Thyroid gland (tissue), 4 donors: ENCODE measurements at regions not wholly inside any gene's neighbourhood (a gene's known extent, or its start where the extent isn't known, plus 50 kb on each side); places are given as distances from the start of the nearest gene placed in this dataset.

Experiments
- DNase-seq, 2 donors: peaks; one replicate each; pipeline ENCODE4 v3.0.0-alpha.2; 2019
- H3K27ac ChIP-seq, 3 donors: fragments of 200-600 bp; sonication (generic); 1 replicate in 2 of 3; 2 replicates in 1 of 3; pipeline ENCODE4 v1.5.1; 2016 to 2019; ENCODE audit warnings: mild to moderate bottlenecking in 1 of 3, moderate library complexity in 1 of 3
- H3K27me3 ChIP-seq: fragments of 200-600 bp; sonication (generic); one replicate; pipeline ENCODE4 v1.5.1; 2019
- H3K36me3 ChIP-seq, 2 donors: fragments of 200-600 bp; sonication (generic); one replicate each; pipeline ENCODE4 v1.5.1; 2016 to 2019
- H3K4me1 ChIP-seq, 2 donors: fragments of 200-600 bp; sonication (generic); one replicate each; pipeline ENCODE4 v1.5.1; 2017 to 2019
- H3K4me3 ChIP-seq, 3 donors: fragments of 200-600 bp; sonication (generic); replicated peaks in 1 of 3; 1 replicate in 2 of 3; 2 replicates in 1 of 3; pipeline ENCODE4 v1.5.1; 2016; ENCODE audit warnings: mild to moderate bottlenecking in 1 of 3
- H3K9me3 ChIP-seq: fragments of 200-600 bp; sonication (generic); one replicate; pipeline ENCODE4 v1.5.1; 2017
- CTCF ChIP-seq, 6 experiments: fragments of 200-600 bp in 3 of 6; fragments of 450-650 bp in 3 of 6; sonication (generic) in 3 of 6; IDR thresholded peaks; one replicate each; pipeline ENCODE4 v1.5.1; 2016 to 2019; ENCODE audit warnings: antibody characterized with exemption in 6 of 6, mild to moderate bottlenecking in 2 of 6, inconsistent platforms in 1 of 6, moderate library complexity in 1 of 6
- POLR2A ChIP-seq, 2 donors: fragments of 450-650 bp; IDR thresholded peaks; one replicate each; pipeline ENCODE4 v1.6.1; 2017; ENCODE audit warnings: antibody characterized with exemption in 2 of 2, mild to moderate bottlenecking in 2 of 2, moderate library complexity in 1 of 2
- WGBS, 2 donors: methylation state at CpG; one replicate each; pipeline ENCODE4 v1.1.5; 2017; 5-methylcytosine and 5-hydroxymethylcytosine counted together
- intact Hi-C: fragments of 100-400 bp; cut with DNase I; formaldehyde crosslinking; loops from one replicate; pipeline ENCODE4 v1.15.1; 2023

- DNase-seq, result no peak
- TF ChIP-seq POLR2A (IDR thresholded peaks at IDR 0.05), result no peak
- TF ChIP-seq CTCF (IDR thresholded peaks at IDR 0.05), result no peak
- Histone ChIP-seq H3K36me3 (no peaks in the 10 kb centered on the region), H3K27ac (no peak overlapping the region), H3K4me1 (no peaks in the 10 kb centered on the region), H3K4me3 (no peak overlapping the region), H3K9me3 (no peaks in the 10 kb centered on the region), H3K27me3 (no peaks in the 10 kb centered on the region)
- 68 to 87% methylated on average over 6 of the region's 6 CpGs for WGBS, 2 donors
- intact Hi-C loops, result no loop called here
Measured at GRCh38 chr21:24470852-24471251, 1136.4 kb downstream of the MRPL39 start.

- Histone ChIP-seq H3K4me3 (no peak overlapping the region), H3K9me3 (no peaks in the 10 kb centered on the region), H3K4me1 (peaks cover 6 to 20% of the 10 kb centered on the region in 2 donors), H3K27ac (peak overlapping the region in 1 of 3 donors; percentile 24), H3K36me3 (no peaks in the 10 kb centered on the region), H3K27me3 (no peaks in the 10 kb centered on the region)
- DNase-seq, result peak; percentile 42 to 74
- 11 to 43% methylated on average over 3 of the region's 3 CpGs for WGBS, 2 donors
- intact Hi-C loops, result no loop called here
- TF ChIP-seq POLR2A (IDR thresholded peaks at IDR 0.05), result no peak
- TF ChIP-seq CTCF (IDR thresholded peaks at IDR 0.05), result no peak
Measured at GRCh38 chr21:24456358-24456757, 1150.9 kb downstream of the MRPL39 start.

GRCh38 chr21:24450119-24450518 is 1157.2 kb downstream of the MRPL39 start:
- DNase-seq, result no peak
- Histone ChIP-seq H3K4me3 (no peak overlapping the region), H3K36me3 (no peaks in the 10 kb centered on the region), H3K27ac (no peak overlapping the region), H3K9me3 (no peaks in the 10 kb centered on the region), H3K4me1 (peaks cover 0 to 12% of the 10 kb centered on the region in 2 donors), H3K27me3 (no peaks in the 10 kb centered on the region)
- intact Hi-C loops, result no loop called here
- no peak for TF ChIP-seq POLR2A (IDR thresholded peaks at IDR 0.05)
- no peak for TF ChIP-seq CTCF (IDR thresholded peaks at IDR 0.05)
- WGBS, 2 donors, result 90 to 92% methylated on average over 3 of the region's 3 CpGs

- Histone ChIP-seq H3K4me1 (no peaks in the 10 kb centered on the region), H3K9me3 (no peaks in the 10 kb centered on the region), H3K4me3 (no peak overlapping the region), H3K27me3 (no peaks in the 10 kb centered on the region), H3K36me3 (no peaks in the 10 kb centered on the region), H3K27ac (no peak overlapping the region)
- TF ChIP-seq CTCF (IDR thresholded peaks at IDR 0.05), result no peak
- TF ChIP-seq POLR2A (IDR thresholded peaks at IDR 0.05), result no peak
- no peak for DNase-seq
- 84 to 87% methylated on average over 1 of the region's 1 CpG for WGBS, 2 donors
- intact Hi-C loops, result no loop called here
Measured at GRCh38 chr21:24445517-24445916, 1161.8 kb downstream of the MRPL39 start.

GRCh38 chr21:24444736-24445135 is 1162.5 kb downstream of the MRPL39 start:
- no peak overlapping the region for H3K27ac ChIP-seq
- H3K9me3 ChIP-seq, result no peaks in the 10 kb centered on the region
- no peaks in the 10 kb centered on the region for H3K36me3 ChIP-seq
- DNase-seq, result no peak
- no peaks in the 10 kb centered on the region for H3K4me1 ChIP-seq
- H3K4me3 ChIP-seq, result no peak overlapping the region
- intact Hi-C loops, result no loop called here
- no peaks in the 10 kb centered on the region for H3K27me3 ChIP-seq
- TF ChIP-seq POLR2A (IDR thresholded peaks at IDR 0.05) (no peak), CTCF (IDR thresholded peaks at IDR 0.05) (no peak)
